GM10248 (cell line): ENCODE measurements at regions not wholly inside any gene's neighbourhood (a gene's known extent, or its start where the extent isn't known, plus 50 kb on each side); places are given as distances from the start of the nearest gene placed in this dataset.

Experiments used
- CTCF ChIA-PET: fragments of 300-600 bp; sonication (Branson Sonifier 250); formaldehyde crosslinking; extraction: SDS; loops from one replicate; lab custom pipeline; 2021; ENCODE audit warnings: antibody characterized with exemption; lab: Yijun Ruan, JAX
- POLR2A ChIA-PET: fragments of 350-650 bp; sonication (Branson Sonifier 250); formaldehyde crosslinking; extraction: SDS; loops from one replicate; lab custom pipeline; 2020; ENCODE audit warnings: antibody characterized with exemption; lab: Yijun Ruan, JAX
- DNase-seq: peaks from one replicate; pipeline ENCODE4 v3.0.0; 2012; ENCODE audit errors: extremely low spot score
- TF ChIP-seq, protein P1 (sequence below): IDR thresholded peaks from 2 replicates; pipeline ENCODE4 v1.5.1; 2012; ENCODE audit warnings: mild to moderate bottlenecking, low read depth; ENCODE audit errors: extremely low read depth, missing control alignments, control extremely low read depth

DNA sequence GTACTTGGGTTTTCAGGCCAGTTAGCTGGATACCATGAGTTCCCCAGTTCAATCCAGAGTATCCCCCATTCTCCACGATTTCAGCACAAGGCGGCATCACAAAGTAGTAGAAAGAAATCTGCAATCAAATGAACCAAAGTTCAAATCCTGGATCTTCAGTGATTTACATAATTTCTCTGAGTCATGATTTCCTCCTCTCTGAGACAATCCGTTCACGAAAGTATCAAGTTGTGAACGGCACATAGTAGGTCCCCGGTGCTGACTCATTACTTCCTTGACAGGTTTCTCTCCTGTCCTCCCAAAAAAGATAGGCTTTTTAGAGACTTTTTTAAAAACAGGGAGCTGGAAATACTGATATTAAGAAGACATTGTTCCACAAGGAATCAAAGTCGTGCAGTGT lies 69.1 kb upstream of the AKIP1 start:
- DNase-seq = no peak
- ChIA-PET CTCF (no interaction called here), POLR2A (no interaction called here)
- TF ChIP-seq, protein P1, sequence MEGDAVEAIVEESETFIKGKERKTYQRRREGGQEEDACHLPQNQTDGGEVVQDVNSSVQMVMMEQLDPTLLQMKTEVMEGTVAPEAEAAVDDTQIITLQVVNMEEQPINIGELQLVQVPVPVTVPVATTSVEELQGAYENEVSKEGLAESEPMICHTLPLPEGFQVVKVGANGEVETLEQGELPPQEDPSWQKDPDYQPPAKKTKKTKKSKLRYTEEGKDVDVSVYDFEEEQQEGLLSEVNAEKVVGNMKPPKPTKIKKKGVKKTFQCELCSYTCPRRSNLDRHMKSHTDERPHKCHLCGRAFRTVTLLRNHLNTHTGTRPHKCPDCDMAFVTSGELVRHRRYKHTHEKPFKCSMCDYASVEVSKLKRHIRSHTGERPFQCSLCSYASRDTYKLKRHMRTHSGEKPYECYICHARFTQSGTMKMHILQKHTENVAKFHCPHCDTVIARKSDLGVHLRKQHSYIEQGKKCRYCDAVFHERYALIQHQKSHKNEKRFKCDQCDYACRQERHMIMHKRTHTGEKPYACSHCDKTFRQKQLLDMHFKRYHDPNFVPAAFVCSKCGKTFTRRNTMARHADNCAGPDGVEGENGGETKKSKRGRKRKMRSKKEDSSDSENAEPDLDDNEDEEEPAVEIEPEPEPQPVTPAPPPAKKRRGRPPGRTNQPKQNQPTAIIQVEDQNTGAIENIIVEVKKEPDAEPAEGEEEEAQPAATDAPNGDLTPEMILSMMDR = no peak

DNA sequence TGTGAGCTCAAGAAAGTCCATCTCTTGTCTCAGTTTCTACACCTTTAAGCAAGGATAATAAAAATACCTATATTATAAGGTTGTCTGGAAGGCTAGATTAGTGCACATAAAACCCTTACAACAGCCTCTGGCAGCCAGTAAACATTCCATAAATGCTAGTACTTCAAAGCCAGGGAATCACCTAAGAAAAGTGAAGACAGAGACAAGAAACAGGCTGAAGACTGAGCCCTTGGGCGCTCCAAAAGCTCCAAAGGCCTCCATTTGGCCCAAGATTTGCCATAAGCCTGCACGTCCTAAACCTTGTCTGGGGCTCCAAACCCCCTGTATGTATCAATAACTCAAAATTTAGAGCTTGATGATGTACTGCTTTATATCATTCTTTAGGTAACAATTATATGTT lies 52.2 kb upstream of the AKIP1 start:
- TF ChIP-seq, protein P1 = no peak
- ChIA-PET CTCF (no interaction called here), POLR2A (no interaction called here)
- DNase-seq = no peak
